ENCODE measurements at regions not wholly inside any gene's neighbourhood (a gene's known extent, or its start where the extent isn't known, plus 50 kb on each side); places are given as distances from the start of the nearest gene placed in this dataset.

DNA sequence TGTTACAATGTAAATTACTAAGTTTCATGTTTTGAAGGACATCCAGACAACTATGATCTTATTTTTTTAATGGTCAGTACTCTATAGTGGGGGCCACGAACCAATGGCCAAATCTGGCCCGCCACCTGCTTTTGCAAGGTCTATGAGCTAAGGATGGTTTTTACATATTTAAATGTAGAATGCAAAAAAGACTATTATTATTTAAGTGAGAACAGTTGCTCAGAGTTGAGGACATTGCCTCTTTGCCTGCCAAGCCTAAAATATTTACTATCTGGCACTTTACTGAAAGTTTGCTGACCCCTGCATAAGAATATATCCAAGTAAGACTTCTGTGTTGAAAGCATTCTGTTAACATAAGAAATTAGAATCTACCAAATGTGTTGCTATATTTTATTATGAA is 163.7 kb upstream of the MDFIC2 start:
- Histone ChIP-seq H2BK120ac (ENCODE audit: insufficient read depth, low read length, poor library complexity) (no peak overlapping the region), H3K18ac (ENCODE audit: low read length) (no peak overlapping the region), H3K14ac (ENCODE audit: low read length) (no peak overlapping the region), H4K91ac (ENCODE audit: low read depth, low read length) (no peak overlapping the region), H3K79me1 (ENCODE audit: low read length) (no peaks in the 10 kb centered on the region), H3K9me3 (ENCODE audit: insufficient read depth, low read depth, low read length) (no peaks in the 10 kb centered on the region), H3K79me2 (ENCODE audit: control insufficient read depth, insufficient read depth, low read length, poor library complexity) (no peaks in the 10 kb centered on the region), H4K8ac (ENCODE audit: low read depth, low read length) (no peak overlapping the region), H4K12ac (ENCODE audit: low read depth, low read length) (no peak overlapping the region), H3K27ac (ENCODE audit: low read depth, low read length) (no peak overlapping the region), H3K4me2 (ENCODE audit: low read length) (no peak overlapping the region), H2AFZ (ENCODE audit: insufficient read depth, low read length, poor library complexity) (no peak overlapping the region), H2BK5ac (ENCODE audit: low read depth, low read length, poor library complexity) (no peak overlapping the region), H3K4me1 (ENCODE audit: control insufficient read depth in 1 of 2, insufficient read depth in 2 of 2, low read length in 2 of 2) (no peaks in the 10 kb centered on the region), H3K4ac (ENCODE audit: low read depth, low read length) (no peak overlapping the region), H2BK12ac (ENCODE audit: low read length) (no peak overlapping the region), H3K36me3 (ENCODE audit: control insufficient read depth in 1 of 2, insufficient read depth in 2 of 2, low read length in 2 of 2) (no peaks in the 10 kb centered on the region), H3K27me3 (ENCODE audit: insufficient read depth, low read length) (no peaks in the 10 kb centered on the region), H3K9ac (ENCODE audit: low read length) (no peak overlapping the region), H2AK5ac (ENCODE audit: low read length) (no peak overlapping the region), H3K23ac (ENCODE audit: low read length) (no peak overlapping the region), H3K4me3 (ENCODE audit: low read depth, low read length) (no peak overlapping the region)
- no CpG with 5 or more reads among the region's 2 CpGs for WGBS (ENCODE audit: extremely low coverage, insufficient coverage, insufficient read length)
- no peak for DNase-seq

- no peaks in the 10 kb centered on the region for H3K4me1 ChIP-seq (ENCODE audit: control insufficient read depth in 1 of 2, insufficient read depth in 2 of 2, low read length in 2 of 2)
Measured at GRCh38 chr3:70471464-70472342, 159.3 kb upstream of the MDFIC2 start.

GRCh38 chr3:70466096-70466495 is 153.7 kb upstream of the MDFIC2 start:
- H4K91ac ChIP-seq (ENCODE audit: low read depth, low read length), result no peak overlapping the region
- H3K14ac ChIP-seq (ENCODE audit: low read length), result no peak overlapping the region
- H3K79me1 ChIP-seq (ENCODE audit: low read length), result no peaks in the 10 kb centered on the region
- no peak overlapping the region for H2AK5ac ChIP-seq (ENCODE audit: low read length)
- no peak overlapping the region for H3K18ac ChIP-seq (ENCODE audit: low read length)
- no peak overlapping the region for H3K4me2 ChIP-seq (ENCODE audit: low read length)
- H3K9me3 ChIP-seq (ENCODE audit: insufficient read depth, low read depth, low read length), result no peaks in the 10 kb centered on the region
- H3K36me3 ChIP-seq (ENCODE audit: control insufficient read depth in 1 of 2, insufficient read depth in 2 of 2, low read length in 2 of 2), result no peaks in the 10 kb centered on the region
- H3K23ac ChIP-seq (ENCODE audit: low read length), result no peak overlapping the region
- H3K4me3 ChIP-seq (ENCODE audit: low read depth, low read length), result no peak overlapping the region
- no peak overlapping the region for H3K9ac ChIP-seq (ENCODE audit: low read length)
- H3K4ac ChIP-seq (ENCODE audit: low read depth, low read length), result no peak overlapping the region
- no peak overlapping the region for H3K27ac ChIP-seq (ENCODE audit: low read depth, low read length)
- H4K8ac ChIP-seq (ENCODE audit: low read depth, low read length), result no peak overlapping the region
- H2BK120ac ChIP-seq (ENCODE audit: insufficient read depth, low read length, poor library complexity), result no peak overlapping the region
- no peak overlapping the region for H4K12ac ChIP-seq (ENCODE audit: low read depth, low read length)
- H2AFZ ChIP-seq (ENCODE audit: insufficient read depth, low read length, poor library complexity), result no peak overlapping the region
- H3K79me2 ChIP-seq (ENCODE audit: control insufficient read depth, insufficient read depth, low read length, poor library complexity), result no peaks in the 10 kb centered on the region
- H3K4me1 ChIP-seq (ENCODE audit: control insufficient read depth in 1 of 2, insufficient read depth in 2 of 2, low read length in 2 of 2), result no peaks in the 10 kb centered on the region
- no peaks in the 10 kb centered on the region for H3K27me3 ChIP-seq (ENCODE audit: insufficient read depth, low read length)
- no CpG with 5 or more reads among the region's 7 CpGs for WGBS (ENCODE audit: extremely low coverage, insufficient coverage, insufficient read length)
- H2BK12ac ChIP-seq (ENCODE audit: low read length), result no peak overlapping the region
- no peak for DNase-seq
- H2BK5ac ChIP-seq (ENCODE audit: low read depth, low read length, poor library complexity), result no peak overlapping the region

More at GRCh38 chr3:70471464-70472342, 159.3 kb upstream of the MDFIC2 start:
- no peaks in the 10 kb centered on the region for H3K79me1 ChIP-seq (ENCODE audit: low read length)
- H2BK120ac ChIP-seq (ENCODE audit: insufficient read depth, low read length, poor library complexity), result no peak overlapping the region
- H3K9ac ChIP-seq (ENCODE audit: low read length), result no peak overlapping the region
- H3K14ac ChIP-seq (ENCODE audit: low read length), result no peak overlapping the region
- H3K23ac ChIP-seq (ENCODE audit: low read length), result no peak overlapping the region
- H3K4ac ChIP-seq (ENCODE audit: low read depth, low read length), result no peak overlapping the region
- H3K36me3 ChIP-seq (ENCODE audit: control insufficient read depth in 1 of 2, insufficient read depth in 2 of 2, low read length in 2 of 2), result no peaks in the 10 kb centered on the region
- DNase-seq, result no peak
- H4K8ac ChIP-seq (ENCODE audit: low read depth, low read length), result no peak overlapping the region
- H3K4me3 ChIP-seq (ENCODE audit: low read depth, low read length), result no peak overlapping the region
- H3K27ac ChIP-seq (ENCODE audit: low read depth, low read length), result no peak overlapping the region
- H3K18ac ChIP-seq (ENCODE audit: low read length), result no peak overlapping the region
- no CpG with 5 or more reads among the region's 4 CpGs for WGBS (ENCODE audit: extremely low coverage, insufficient coverage, insufficient read length)
- no peak overlapping the region for H4K12ac ChIP-seq (ENCODE audit: low read depth, low read length)
- no peak overlapping the region for H2BK5ac ChIP-seq (ENCODE audit: low read depth, low read length, poor library complexity)
- no peak overlapping the region for H2AK5ac ChIP-seq (ENCODE audit: low read length)
- no peaks in the 10 kb centered on the region for H3K79me2 ChIP-seq (ENCODE audit: control insufficient read depth, insufficient read depth, low read length, poor library complexity)
- H3K9me3 ChIP-seq (ENCODE audit: insufficient read depth, low read depth, low read length), result no peaks in the 10 kb centered on the region
- no peak overlapping the region for H3K4me2 ChIP-seq (ENCODE audit: low read length)
- H3K27me3 ChIP-seq (ENCODE audit: insufficient read depth, low read length), result no peaks in the 10 kb centered on the region
- H2AFZ ChIP-seq (ENCODE audit: insufficient read depth, low read length, poor library complexity), result no peak overlapping the region
- no peak overlapping the region for H4K91ac ChIP-seq (ENCODE audit: low read depth, low read length)
- H2BK12ac ChIP-seq (ENCODE audit: low read length), result no peak overlapping the region

- WGBS (ENCODE audit: extremely low coverage, insufficient coverage, insufficient read length), result no CpG with 5 or more reads among the region's 5 CpGs
- Histone ChIP-seq H3K36me3 (ENCODE audit: control insufficient read depth in 1 of 2, insufficient read depth in 2 of 2, low read length in 2 of 2) (no peaks in the 10 kb centered on the region), H3K79me1 (ENCODE audit: low read length) (no peaks in the 10 kb centered on the region), H2BK12ac (ENCODE audit: low read length) (no peak overlapping the region), H4K91ac (ENCODE audit: low read depth, low read length) (no peak overlapping the region), H3K4me1 (ENCODE audit: control insufficient read depth in 1 of 2, insufficient read depth in 2 of 2, low read length in 2 of 2) (no peaks in the 10 kb centered on the region), H3K4me2 (ENCODE audit: low read length) (no peak overlapping the region), H3K14ac (ENCODE audit: low read length) (no peak overlapping the region), H3K27me3 (ENCODE audit: insufficient read depth, low read length) (no peaks in the 10 kb centered on the region), H3K4ac (ENCODE audit: low read depth, low read length) (no peak overlapping the region), H2BK5ac (ENCODE audit: low read depth, low read length, poor library complexity) (no peak overlapping the region), H3K27ac (ENCODE audit: low read depth, low read length) (no peak overlapping the region), H3K4me3 (ENCODE audit: low read depth, low read length) (no peak overlapping the region), H3K23ac (ENCODE audit: low read length) (no peak overlapping the region), H3K9me3 (ENCODE audit: insufficient read depth, low read depth, low read length) (no peaks in the 10 kb centered on the region), H4K12ac (ENCODE audit: low read depth, low read length) (no peak overlapping the region), H2AFZ (ENCODE audit: insufficient read depth, low read length, poor library complexity) (no peak overlapping the region), H2AK5ac (ENCODE audit: low read length) (no peak overlapping the region), H3K9ac (ENCODE audit: low read length) (no peak overlapping the region), H2BK120ac (ENCODE audit: insufficient read depth, low read length, poor library complexity) (no peak overlapping the region), H3K18ac (ENCODE audit: low read length) (no peak overlapping the region), H3K79me2 (ENCODE audit: control insufficient read depth, insufficient read depth, low read length, poor library complexity) (no peaks in the 10 kb centered on the region), H4K8ac (ENCODE audit: low read depth, low read length) (no peak overlapping the region)
- DNase-seq, result no peak
Measured at GRCh38 chr3:70464876-70465275, 152.4 kb upstream of the MDFIC2 start.
